DOHH2 (cell line): ENCODE measurements at regions not wholly inside any gene's neighbourhood (a gene's known extent, or its start where the extent isn't known, plus 50 kb on each side); places are given as distances from the start of the nearest gene placed in this dataset.

Source experiments
- H3F3A ChIP-seq: fragments of 200-600 bp; sonication (generic), shearing (Covaris generic); 2 replicates; pipeline ENCODE4 v1.6.0; 2016; ENCODE audit warnings: antibody characterized with exemption, mild to moderate bottlenecking; ENCODE audit not compliant: control insufficient read depth, insufficient read depth
- H3K27ac ChIP-seq: fragments of 200-600 bp; sonication (generic); 2 replicates; pipeline ENCODE4 v1.5.1; 2014; ENCODE audit warnings: low read depth, mild to moderate bottlenecking, low read length, moderate library complexity
- H3K27me3 ChIP-seq: fragments of 200-600 bp; sonication (generic); 2 replicates; pipeline ENCODE4 v1.6.1; 2014; ENCODE audit warnings: mild to moderate bottlenecking, low read length, mixed read lengths; ENCODE audit not compliant: control insufficient read depth
- H3K36me3 ChIP-seq: fragments of 200-600 bp; sonication (generic); 2 replicates; pipeline ENCODE4 v1.6.1; 2014; ENCODE audit warnings: mild to moderate bottlenecking, low read length, moderate library complexity, mixed read lengths; ENCODE audit not compliant: control insufficient read depth
- H3K4me1 ChIP-seq: fragments of 200-600 bp; sonication (generic); 2 replicates; pipeline ENCODE4 v1.6.1; 2014; ENCODE audit warnings: mild to moderate bottlenecking, low read length, mixed read lengths; ENCODE audit not compliant: control insufficient read depth
- H3K4me2 ChIP-seq: fragments of 200-600 bp; sonication (generic); 2 replicates; pipeline ENCODE4 v1.6.0; 2014; ENCODE audit warnings: mild to moderate bottlenecking, low read length, moderate library complexity
- H3K4me3 ChIP-seq: fragments of 200-600 bp; sonication (generic); 2 replicates; pipeline ENCODE4 v1.5.1; 2014; ENCODE audit warnings: mild to moderate bottlenecking, low read length, mixed read lengths
- H3K79me2 ChIP-seq: fragments of 200-600 bp; sonication (generic); 2 replicates; pipeline ENCODE4 v1.6.1; 2014; ENCODE audit warnings: mild to moderate bottlenecking, low read length, mixed read lengths; ENCODE audit not compliant: control insufficient read depth
- H3K9me2 ChIP-seq: fragments of 200-600 bp; sonication (generic); replicated peaks from 2 replicates; pipeline ENCODE4 v1.6.1; 2014; ENCODE audit warnings: mild to moderate bottlenecking, low read length, mixed read lengths; ENCODE audit not compliant: control insufficient read depth
- H3K9me3 ChIP-seq: fragments of 200-600 bp; sonication (generic); 2 replicates; pipeline ENCODE4 v1.6.1; 2014; ENCODE audit warnings: antibody characterized with exemption, low read length, mixed read lengths; ENCODE audit not compliant: control insufficient read depth, insufficient read depth
- H4K20me1 ChIP-seq: fragments of 200-600 bp; sonication (generic); 2 replicates; pipeline ENCODE4 v1.6.0; 2014; ENCODE audit warnings: low read depth, mild to moderate bottlenecking, antibody characterized with exemption, low read length, moderate library complexity; ENCODE audit not compliant: control insufficient read depth, insufficient read depth
- CTCF ChIP-seq: fragments of 200-600 bp; sonication (generic); IDR thresholded peaks from one replicate; pipeline ENCODE4 v1.5.1; 2014; ENCODE audit warnings: antibody characterized with exemption, mild to moderate bottlenecking, low read depth, low read length; ENCODE audit not compliant: poor library complexity, severe bottlenecking
- EZH2phosphoT487 ChIP-seq: fragments of 200-600 bp; sonication (generic); IDR thresholded peaks from 2 replicates; pipeline ENCODE4 v1.6.1; 2017; ENCODE audit warnings: borderline replicate concordance, mild to moderate bottlenecking, antibody characterized with exemption, low read length, moderate library complexity, mixed read lengths

- Histone ChIP-seq H3K4me2 (no peak overlapping the region), H3K79me2 (no peaks in the 10 kb centered on the region), H3K27me3 (no peaks in the 10 kb centered on the region), H3K4me3 (no peak overlapping the region), H3K27ac (no peak overlapping the region), H3K4me1 (no peaks in the 10 kb centered on the region), H3K9me2 (no peaks in the 10 kb centered on the region), H3K9me3 (no peaks in the 10 kb centered on the region), H3K36me3 (no peaks in the 10 kb centered on the region), H3F3A (no peaks in the 10 kb centered on the region), H4K20me1 (no peaks in the 10 kb centered on the region)
- TF ChIP-seq CTCF = no peak
- no peak for TF ChIP-seq EZH2phosphoT487
These were observed 111.5 kb upstream of the ZNF236 start for GRCh38 chr18:76710646-76711520.

GRCh38 chr18:76709659-76710645 is 112.4 kb upstream of the ZNF236 start:
- no peak overlapping the region for H3K4me2 ChIP-seq
- H3K79me2 ChIP-seq = no peaks in the 10 kb centered on the region
- H4K20me1 ChIP-seq = no peaks in the 10 kb centered on the region
- no peaks in the 10 kb centered on the region for H3K9me2 ChIP-seq
- H3K27ac ChIP-seq = no peak overlapping the region
- no peaks in the 10 kb centered on the region for H3K36me3 ChIP-seq
- H3F3A ChIP-seq = no peaks in the 10 kb centered on the region
- no peak for TF ChIP-seq EZH2phosphoT487
- TF ChIP-seq CTCF = peak; percentile 81
- no peaks in the 10 kb centered on the region for H3K9me3 ChIP-seq
- H3K27me3 ChIP-seq = no peaks in the 10 kb centered on the region
- H3K4me3 ChIP-seq = no peak overlapping the region
- H3K4me1 ChIP-seq = no peaks in the 10 kb centered on the region

- H3K9me2 ChIP-seq = no peaks in the 10 kb centered on the region
- H3K4me1 ChIP-seq = no peaks in the 10 kb centered on the region
- no peak for TF ChIP-seq EZH2phosphoT487
- no peak for TF ChIP-seq CTCF
- H3K36me3 ChIP-seq = no peaks in the 10 kb centered on the region
- no peak overlapping the region for H3K4me3 ChIP-seq
- no peak overlapping the region for H3K4me2 ChIP-seq
- H3K27ac ChIP-seq = no peak overlapping the region
- no peaks in the 10 kb centered on the region for H3K27me3 ChIP-seq
- no peaks in the 10 kb centered on the region for H3F3A ChIP-seq
- no peaks in the 10 kb centered on the region for H4K20me1 ChIP-seq
- no peaks in the 10 kb centered on the region for H3K9me3 ChIP-seq
- no peaks in the 10 kb centered on the region for H3K79me2 ChIP-seq
These were observed 113.5 kb upstream of the ZNF236 start for GRCh38 chr18:76708722-76709353.
